NCI-H146 treated with DMSO at 0.1 percent for 48 hours (cell line): ENCODE measurements at regions not wholly inside any gene's neighbourhood (a gene's known extent, or its start where the extent isn't known, plus 50 kb on each side); places are given as distances from the start of the nearest gene placed in this dataset.
"Not testable (repeated sequence)": the region's sequence is repeated elsewhere in the genome, so short reads cannot be mapped to it uniquely, and the experiment has no call there.

Experiments
- DNase-seq: peaks from one replicate; lab custom pipeline; 2025; ENCODE audit not compliant: unreplicated experiment; lab: John Stamatoyannopoulos, UW

GRCh38 chr12:124675881-124676713 lies 108.7 kb upstream of the NCOR2 start:
- no peak for DNase-seq

DNA sequence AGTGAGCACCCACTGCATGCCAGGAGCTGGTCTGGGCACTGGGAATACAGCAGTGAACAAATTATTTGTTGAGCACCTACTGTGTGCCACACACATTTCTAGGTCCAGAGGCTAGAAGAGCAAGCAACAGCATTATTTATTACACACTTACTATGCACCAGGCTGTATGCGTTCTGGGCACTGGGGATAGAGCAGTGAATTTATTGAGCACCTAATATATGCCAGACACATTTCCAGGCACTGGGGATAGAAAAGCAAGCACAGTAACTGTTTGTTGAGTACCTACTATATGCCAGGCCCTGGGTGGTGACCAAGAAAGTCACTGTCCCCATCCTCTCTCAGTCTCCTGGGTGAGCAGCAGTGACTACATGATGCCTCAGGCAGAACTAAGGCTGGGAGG lies 107.5 kb upstream of the NCOR2 start:
- DNase-seq: no peak

DNA sequence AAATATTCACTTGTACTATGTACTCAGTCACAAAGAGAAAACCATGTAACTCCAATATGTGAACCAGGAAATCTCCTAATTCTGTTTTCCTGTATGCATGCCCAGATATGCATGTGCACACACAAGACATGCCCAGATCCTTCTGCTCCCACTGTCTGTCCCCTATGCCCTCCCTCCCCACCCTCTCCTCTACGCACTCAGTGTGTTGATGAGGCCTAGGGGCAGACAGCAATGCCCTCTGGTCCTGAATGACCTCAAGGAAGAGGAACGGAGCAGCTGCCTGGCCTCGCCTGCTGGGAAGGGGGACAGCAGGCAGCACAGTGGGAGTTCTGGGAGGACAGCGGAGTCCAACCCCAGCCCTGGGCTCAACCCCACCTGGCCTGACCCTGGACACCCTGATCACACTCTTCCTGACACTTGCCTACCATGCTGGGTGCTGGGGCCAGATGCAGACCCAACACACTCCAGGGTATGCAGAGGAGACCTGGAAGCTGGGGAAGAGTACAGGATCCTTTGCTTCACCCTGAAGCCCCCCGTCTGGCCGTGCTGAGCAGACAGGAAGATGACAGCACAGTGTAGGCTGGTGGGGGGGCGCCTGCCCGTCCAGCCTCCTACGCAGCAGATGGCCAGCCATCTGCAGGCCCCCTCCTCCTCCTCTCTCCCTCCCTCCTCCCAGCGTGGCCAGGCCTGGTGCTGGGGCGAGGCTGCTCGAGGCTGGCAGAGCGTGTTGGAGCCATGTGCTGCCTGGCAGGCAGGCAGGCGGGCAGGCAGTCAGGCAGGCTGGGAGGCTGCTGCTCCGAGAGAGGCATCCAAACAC lies 106.6 kb upstream of the NCOR2 start:
- peak; percentile 17 for DNase-seq

DNA sequence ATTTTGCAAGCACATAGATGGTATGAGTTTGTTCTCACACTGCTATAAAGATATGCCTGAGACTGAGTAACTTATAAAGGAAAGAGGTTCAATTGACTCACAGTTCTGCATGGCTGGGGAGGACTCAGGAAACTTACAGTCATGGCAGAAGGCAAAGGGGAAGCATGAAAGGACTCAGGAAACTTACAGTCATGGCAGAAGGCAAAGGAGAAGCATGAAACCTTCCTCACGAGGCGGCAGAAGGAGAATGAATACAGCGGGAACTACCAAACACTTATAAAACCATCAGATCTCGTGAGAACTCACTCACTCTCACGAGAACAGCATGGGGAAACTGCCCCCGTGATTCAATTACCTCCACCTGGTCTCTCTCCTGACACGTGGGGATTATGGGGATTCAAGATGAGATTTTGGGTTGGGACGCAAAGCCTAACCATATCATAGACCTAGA lies 101.9 kb upstream of the NCOR2 start:
- not testable (repeated sequence) for DNase-seq

DNA sequence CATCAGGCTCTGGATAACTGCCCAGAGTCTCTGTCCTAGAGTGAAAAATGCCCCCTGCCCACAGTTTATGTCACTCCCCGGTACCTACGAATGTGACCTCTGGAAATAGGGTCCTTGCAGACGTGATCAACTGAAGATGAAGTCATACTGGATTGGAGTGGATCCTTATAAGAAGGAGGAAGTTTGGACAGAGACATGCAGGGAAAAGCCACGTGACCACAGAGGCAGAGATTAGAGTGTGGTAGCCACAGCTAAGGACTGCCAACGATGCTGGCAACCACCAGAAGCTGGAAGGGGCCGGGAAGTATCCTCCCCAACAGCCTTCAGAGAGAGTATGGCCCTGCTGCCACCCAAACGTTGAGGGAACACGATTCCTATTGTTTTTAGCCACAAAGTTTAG lies 101.2 kb upstream of the NCOR2 start:
- DNase-seq: no peak

DNA sequence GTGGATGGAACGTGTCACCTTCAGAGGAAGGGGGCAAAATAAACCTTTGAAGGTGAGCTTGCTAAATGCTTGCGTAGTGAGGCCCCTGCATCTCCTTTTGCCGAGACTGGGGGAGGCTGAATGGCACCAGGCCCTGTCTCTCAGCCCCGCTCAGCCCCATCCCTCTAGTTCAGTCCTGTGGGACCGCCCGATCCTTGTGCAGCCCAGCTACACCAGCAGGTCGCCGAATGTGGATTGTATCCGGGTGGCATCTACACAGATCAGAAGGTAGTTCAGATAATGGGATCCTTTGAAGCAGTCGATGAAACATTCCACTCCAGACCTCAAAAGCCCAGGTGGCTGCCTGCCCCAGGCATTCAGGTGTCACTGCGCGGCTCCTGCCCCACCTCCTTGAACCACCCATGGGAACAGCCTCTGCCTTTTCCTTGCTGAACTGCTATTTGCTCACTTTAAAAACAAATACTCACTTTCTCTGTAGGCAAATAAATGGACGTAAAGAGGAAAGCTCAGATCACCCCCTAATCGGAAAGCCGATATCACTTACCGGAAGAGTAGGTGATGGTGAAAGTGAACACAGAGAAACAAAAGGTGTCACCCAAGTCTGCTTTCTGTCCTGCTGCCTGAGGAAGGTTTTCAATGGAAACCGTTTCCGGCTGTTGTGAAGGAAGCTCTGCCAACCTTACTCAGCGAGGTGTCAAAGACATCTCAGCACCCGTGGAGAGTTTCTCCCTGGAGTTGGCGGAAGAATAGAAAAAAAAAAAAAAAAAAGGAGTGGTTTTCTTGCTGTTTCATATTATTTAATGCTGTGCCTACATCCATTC lies 100.3 kb upstream of the NCOR2 start:
- peak; percentile 86 for DNase-seq

DNA sequence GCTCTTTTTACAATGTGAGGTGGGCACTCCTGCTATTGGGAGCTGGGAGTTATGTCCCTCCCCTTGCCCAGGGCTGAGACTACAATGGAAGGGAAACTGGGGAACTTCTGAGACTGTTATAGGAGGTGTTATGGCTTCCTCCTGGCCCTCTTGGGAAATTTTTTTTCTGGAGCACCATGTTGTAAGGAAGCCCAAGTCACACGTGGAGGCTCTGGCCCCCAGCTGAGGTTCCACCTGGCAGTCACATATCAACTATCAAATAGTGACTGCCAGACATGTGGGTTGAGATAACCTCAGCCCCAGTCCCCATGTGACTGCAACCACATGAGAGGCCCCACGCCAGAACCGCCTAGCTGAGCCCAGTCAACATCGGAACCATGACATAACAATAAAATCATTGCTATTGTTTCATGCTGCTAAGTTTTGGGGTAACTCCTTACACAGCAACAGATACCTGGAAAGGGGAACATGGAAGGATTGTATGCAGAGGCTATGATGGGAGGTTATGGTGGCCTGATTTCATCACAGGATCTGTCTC lies 99.4 kb upstream of the NCOR2 start:
- DNase-seq: no peak

GRCh38 chr12:124665511-124665910 lies 98.1 kb upstream of the NCOR2 start:
- no peak for DNase-seq

GRCh38 chr12:124664395-124665111 lies 97.1 kb upstream of the NCOR2 start:
- no peak for DNase-seq

DNA sequence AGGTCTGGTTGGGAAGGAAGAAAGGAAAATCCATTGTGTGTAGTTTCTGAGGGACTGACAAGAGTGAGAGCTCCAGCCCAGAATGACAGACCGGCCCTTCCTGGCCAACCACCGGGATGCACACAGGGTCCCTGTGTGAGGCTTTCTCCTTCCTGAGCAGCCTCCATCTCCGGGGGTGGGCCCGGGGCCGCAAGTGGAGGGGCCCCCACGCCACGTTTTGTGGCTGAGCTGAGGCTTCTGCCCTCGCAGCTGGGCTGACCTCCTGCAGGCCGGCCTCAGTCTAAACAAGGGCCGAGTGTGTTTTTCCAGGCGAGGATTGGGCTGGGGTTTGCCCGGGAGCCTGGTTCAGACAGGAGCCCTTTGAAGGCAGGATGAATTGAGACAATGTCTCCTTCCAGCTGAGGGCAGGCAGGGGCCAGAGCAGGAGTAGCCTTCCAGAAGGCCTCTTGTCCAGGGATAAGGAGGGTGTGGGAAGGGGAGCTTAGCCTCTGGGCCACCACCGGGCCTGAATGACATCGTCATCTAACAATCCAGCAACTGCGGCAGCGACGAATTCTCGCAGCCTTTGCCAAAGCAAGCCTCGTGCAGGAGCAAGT lies 96.5 kb upstream of the NCOR2 start:
- no peak for DNase-seq

DNA sequence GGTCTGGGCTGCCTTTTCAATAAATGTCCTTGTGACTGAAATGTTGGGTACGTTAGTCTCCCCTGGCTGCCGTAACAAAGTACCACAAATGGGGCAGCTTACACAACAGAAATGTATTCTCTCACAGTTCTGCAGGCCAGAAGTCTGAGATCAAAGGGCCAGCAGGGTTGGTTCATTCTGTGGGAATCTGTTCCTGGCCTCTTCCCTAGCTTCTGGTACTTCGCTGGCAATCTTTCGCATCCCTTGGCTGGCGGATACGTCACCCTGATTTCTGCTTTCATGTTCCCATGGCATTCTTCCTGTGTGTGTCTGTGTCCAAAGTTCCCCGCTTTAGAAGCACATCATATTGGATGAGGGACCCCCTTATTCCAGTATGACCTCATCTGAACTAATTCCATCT lies 95.8 kb upstream of the NCOR2 start:
- no peak for DNase-seq

- DNase-seq: no peak
Measured at GRCh38 chr12:124661341-124661740, 93.9 kb upstream of the NCOR2 start.

DNA sequence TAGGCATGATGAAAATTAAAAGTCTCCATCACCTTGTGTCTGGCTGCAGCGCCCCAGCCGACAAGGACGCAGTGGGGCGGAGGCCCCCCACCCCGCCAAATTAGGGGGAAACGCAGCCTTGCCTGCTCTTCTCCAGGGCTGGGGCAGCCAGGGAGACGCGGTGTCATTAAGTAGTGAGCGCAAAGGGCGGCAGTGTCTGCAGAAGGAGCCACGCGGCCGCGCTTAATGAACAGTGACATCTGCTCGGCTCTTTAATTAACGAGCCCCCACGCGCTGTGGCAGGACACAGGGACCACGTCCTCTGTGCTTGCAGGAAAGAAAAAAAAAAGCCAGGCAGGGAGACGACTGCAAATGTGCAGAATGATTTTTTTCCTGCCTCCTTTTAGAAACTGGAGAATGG lies 93.4 kb upstream of the NCOR2 start:
- DNase-seq: peak; percentile 25

GRCh38 chr12:124658806-124659402 lies 91.5 kb upstream of the NCOR2 start:
- no peak for DNase-seq

DNA sequence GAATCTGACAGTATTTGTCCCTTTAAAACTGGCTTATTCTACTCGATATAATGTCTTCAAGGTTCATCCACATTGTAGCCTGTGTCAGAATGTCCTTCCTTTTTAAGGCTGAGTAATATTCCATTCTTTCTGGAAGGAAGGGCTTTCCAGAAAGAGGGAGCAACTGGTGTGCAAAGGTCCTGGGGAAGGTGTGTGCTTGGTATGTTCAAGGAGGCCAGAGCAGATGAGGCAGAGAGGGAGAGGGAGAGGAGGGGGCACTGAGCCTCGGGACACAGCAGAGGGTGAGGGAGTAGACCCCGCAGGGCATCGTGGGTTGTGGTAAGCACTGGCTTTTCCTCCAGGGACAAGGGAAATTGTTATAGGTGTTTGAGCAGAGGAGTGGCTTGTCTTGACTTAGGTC lies 90.9 kb upstream of the NCOR2 start:
- no peak for DNase-seq

- no peak for DNase-seq
Measured at GRCh38 chr12:124656947-124657434, 89.6 kb upstream of the NCOR2 start.

DNA sequence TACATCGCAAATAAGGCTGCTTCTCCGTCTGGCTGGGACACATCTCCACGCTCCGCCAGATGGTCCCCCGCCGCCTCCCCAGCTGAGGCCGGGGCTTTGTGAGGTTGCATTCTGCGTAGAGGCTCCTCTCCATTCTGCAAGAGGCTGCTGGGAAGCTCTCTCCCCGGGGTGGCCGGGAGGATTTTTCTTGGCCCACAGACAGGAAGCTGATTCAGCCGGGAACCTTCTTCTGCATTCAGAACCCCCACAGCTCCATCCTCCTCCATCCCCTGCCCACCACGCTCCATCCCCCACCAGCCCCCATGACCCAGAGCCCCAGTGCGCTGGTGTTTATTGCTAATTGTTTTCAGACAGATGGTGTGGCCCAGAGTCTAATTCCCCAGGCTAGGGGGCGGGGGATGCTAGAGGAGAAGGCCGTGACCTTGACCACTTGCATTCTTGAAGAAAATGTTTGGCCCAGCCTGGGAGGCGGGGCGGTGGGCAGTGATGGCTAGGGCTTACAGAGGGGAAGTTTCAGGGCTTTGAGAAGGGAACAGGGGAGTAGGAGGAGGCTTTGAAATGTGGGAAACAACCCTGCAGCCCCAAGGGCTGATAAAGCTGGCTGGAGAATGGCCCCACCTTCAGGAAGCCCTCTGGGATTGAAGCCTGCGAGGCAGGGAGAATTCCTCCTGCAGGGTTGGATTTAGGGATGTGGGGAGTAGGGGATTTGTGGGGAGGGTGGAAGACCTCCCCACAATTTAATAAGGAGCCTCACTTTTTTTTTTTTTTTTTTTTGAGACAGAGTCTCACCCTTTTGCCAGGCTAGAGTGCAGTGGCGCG lies 88.5 kb upstream of the NCOR2 start:
- no peak for DNase-seq

DNA sequence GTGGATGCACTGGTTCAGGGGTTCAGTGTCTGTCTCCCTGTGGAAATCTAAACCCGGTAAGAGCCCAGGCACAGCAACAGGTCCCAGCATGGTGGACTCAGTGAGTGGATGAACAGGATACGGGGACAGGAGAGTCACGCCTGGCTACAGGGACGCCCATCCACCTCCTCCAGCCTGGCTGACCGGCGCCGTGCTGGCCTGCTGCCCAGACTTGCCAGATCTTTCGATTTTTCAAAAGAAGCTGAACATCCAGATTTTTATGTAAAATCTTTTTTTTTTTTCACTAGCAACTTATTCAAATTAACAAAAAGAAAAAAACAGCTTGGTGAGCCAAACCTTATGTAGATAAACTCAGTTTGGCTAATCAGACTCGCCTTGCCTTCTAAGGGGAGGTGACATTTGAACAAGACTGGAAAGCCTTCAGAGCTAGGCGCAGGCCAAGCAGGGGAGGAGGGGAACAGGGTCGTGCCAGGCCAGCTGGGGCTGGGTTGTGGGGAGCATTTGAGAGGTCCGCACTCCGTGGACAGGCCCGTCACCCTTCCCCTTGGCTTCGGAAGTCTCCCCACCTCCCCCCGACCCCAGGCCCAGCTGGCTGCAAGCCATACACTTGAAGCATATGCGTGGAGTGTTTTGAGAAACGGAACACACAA lies 87.8 kb upstream of the NCOR2 start:
- no peak for DNase-seq
